GM23338 (cell line): ENCODE measurements at regions not wholly inside any gene's neighbourhood (a gene's known extent, or its start where the extent isn't known, plus 50 kb on each side); places are given as distances from the start of the nearest gene placed in this dataset.

Experiments used
- CTCF ChIP-seq, 2 experiments: fragments of 200-600 bp in 1 of 2; sonication (generic) in 1 of 2; conservative IDR thresholded peaks; 2 replicates each; pipeline versions ENCODE4 v1.5.1 to v1.6.1; 2016 to 2017; ENCODE audit warnings: antibody characterized with exemption in 2 of 2, low read depth in 2 of 2, mild to moderate bottlenecking in 2 of 2, moderate library complexity in 1 of 2
- EZH2 ChIP-seq: fragments of 200-600 bp; sonication (generic); IDR thresholded peaks from one replicate; pipeline ENCODE4 v1.8.0; 2017; ENCODE audit warnings: antibody characterized with exemption, mild to moderate bottlenecking, low read depth; ENCODE audit not compliant: unreplicated experiment
- NANOG ChIP-seq: IDR thresholded peaks from 2 replicates; pipeline ENCODE4 v1.6.1; 2016; ENCODE audit warnings: antibody characterized with exemption, borderline replicate concordance
- POLR2AphosphoS5 ChIP-seq: IDR thresholded peaks from 2 replicates; pipeline ENCODE4 v1.6.1; 2016; ENCODE audit warnings: antibody characterized with exemption, low read depth
- REST ChIP-seq: IDR thresholded peaks from one replicate; pipeline ENCODE4 v1.6.1; 2018; ENCODE audit warnings: antibody characterized with exemption; ENCODE audit not compliant: unreplicated experiment

GRCh38 chr18:78128004-78128403 is 851.6 kb upstream of the SALL3 start:
- TF ChIP-seq REST (no peak), CTCF (conservative IDR thresholded peaks at IDR 0.05; ENCODE audit: low read depth in 2 of 2) (no peak), POLR2AphosphoS5 (no peak), NANOG (no peak), EZH2 (no peak)
